Lung (tissue), 11 donors: ENCODE measurements at regions not wholly inside any gene's neighbourhood (a gene's known extent, or its start where the extent isn't known, plus 50 kb on each side); places are given as distances from the start of the nearest gene placed in this dataset.
A peak's percentile ranks its signal among the peaks of the same experiment; 100 is the strongest.

ENCODE experiments used
- ATAC-seq: fragments of 200-7000 bp; cut with Tn5 transposase; one replicate; pipeline ENCODE4 v1.9.1; 2020; ENCODE audit warnings: moderate number of reproducible peaks; ENCODE audit not compliant: insufficient read depth, low FRiP score
- DNase-seq, 3 donors: peaks; one replicate each; pipeline ENCODE4 v3.0.0-alpha.2; 2013 to 2017
- H3K27ac ChIP-seq, 2 donors: one replicate each; pipeline ENCODE4 v1.5.1; 2013; ENCODE audit warnings: mild to moderate bottlenecking in 2 of 2, moderate library complexity in 2 of 2, control low read depth in 1 of 2, inconsistent platforms in 1 of 2, low read depth in 1 of 2, low read length in 1 of 2
- H3K27me3 ChIP-seq, 3 donors: one replicate each; pipeline ENCODE4 v1.5.1; 2013; ENCODE audit warnings: low read length in 2 of 3; ENCODE audit not compliant: control insufficient read depth in 3 of 3, insufficient read depth in 3 of 3
- H3K36me3 ChIP-seq, 4 donors: one replicate each; pipeline ENCODE4 v1.5.1; 2013; ENCODE audit warnings: low read length in 4 of 4, mild to moderate bottlenecking in 1 of 4, moderate library complexity in 1 of 4; ENCODE audit not compliant: control insufficient read depth in 4 of 4, insufficient read depth in 4 of 4
- H3K4me1 ChIP-seq, 5 donors: one replicate each; pipeline ENCODE4 v1.5.1; 2013; ENCODE audit warnings: low read length in 5 of 5, mild to moderate bottlenecking in 2 of 5, moderate library complexity in 1 of 5; ENCODE audit not compliant: control insufficient read depth in 5 of 5, insufficient read depth in 5 of 5
- H3K4me3 ChIP-seq: one replicate; pipeline ENCODE4 v1.5.1; 2013; ENCODE audit warnings: mild to moderate bottlenecking, control low read depth, moderate library complexity
- H3K9ac ChIP-seq, 2 donors: one replicate each; pipeline ENCODE4 v1.5.1; 2013; ENCODE audit warnings: low read length in 2 of 2, control low read depth in 1 of 2; ENCODE audit not compliant: insufficient read depth in 1 of 2
- H3K9me3 ChIP-seq, 4 donors: one replicate each; pipeline ENCODE4 v1.5.1; 2013; ENCODE audit warnings: low read length in 3 of 4, mild to moderate bottlenecking in 1 of 4, moderate library complexity in 1 of 4; ENCODE audit not compliant: control insufficient read depth in 4 of 4, insufficient read depth in 3 of 4
- CTCF ChIP-seq: IDR thresholded peaks from 2 replicates; pipeline ENCODE4 v1.5.1; 2012; ENCODE audit warnings: mild to moderate bottlenecking; ENCODE audit errors: control extremely low read depth, extremely low read depth
- WGBS, 2 donors: extraction: QIAGEN DNeasy Blood & Tissue Kit; methylation state at CpG; one replicate each; pipeline ENCODE4 v1.1.7; 2013; 5-methylcytosine and 5-hydroxymethylcytosine counted together
- donor health status: control.
- donor health status: control.
- donor health status: Bipolar disorder and iron deficiency.
- donor health status: healthy.
- donor health status: DM: yes; HTN: yes; CAD: no.

- no peak overlapping the region for H3K27ac ChIP-seq
- no peak overlapping the region for H3K4me3 ChIP-seq
- H3K27me3 ChIP-seq, result no peaks in the 10 kb centered on the region
- H3K36me3 ChIP-seq, result no peaks in the 10 kb centered on the region
- no peaks in the 10 kb centered on the region for H3K9me3 ChIP-seq
- no peak for TF ChIP-seq CTCF
- 62 to 74% methylated on average over 4 of the region's 4 CpGs for WGBS, 2 donors
- DNase-seq (peak; percentile 46 to 90 (median 88)), ATAC-seq (no peak)
- peaks cover 0 to 18% (median 0%) of the 10 kb centered on the region in 5 donors for H3K4me1 ChIP-seq
- no peak overlapping the region for H3K9ac ChIP-seq
Measured at GRCh38 chr14:58882577-58883018, 244.8 kb downstream of the DACT1 start.

GRCh38 chr14:58884442-58884841 is 246.7 kb downstream of the DACT1 start:
- 82 to 91% methylated on average over 2 of the region's 2 CpGs for WGBS, 2 donors
- H3K9me3 ChIP-seq, result no peaks in the 10 kb centered on the region
- no peaks in the 10 kb centered on the region for H3K27me3 ChIP-seq
- H3K36me3 ChIP-seq, result no peaks in the 10 kb centered on the region
- H3K4me3 ChIP-seq, result no peak overlapping the region
- H3K4me1 ChIP-seq, result peaks cover 0 to 10% (median 0%) of the 10 kb centered on the region in 5 donors
- DNase-seq, result no peak
- TF ChIP-seq CTCF, result no peak
- H3K27ac ChIP-seq, result no peak overlapping the region
- ATAC-seq, result no peak
- no peak overlapping the region for H3K9ac ChIP-seq

GRCh38 chr14:58887931-58888330 is 250.2 kb downstream of the DACT1 start:
- no peak for TF ChIP-seq CTCF
- 89 to 92% methylated on average over 2 of the region's 2 CpGs for WGBS, 2 donors
- H3K4me3 ChIP-seq, result no peak overlapping the region
- no peak for ATAC-seq
- H3K4me1 ChIP-seq, result peaks cover 0 to 4% (median 0%) of the 10 kb centered on the region in 5 donors
- no peaks in the 10 kb centered on the region for H3K27me3 ChIP-seq
- no peak overlapping the region for H3K9ac ChIP-seq
- no peaks in the 10 kb centered on the region for H3K36me3 ChIP-seq
- DNase-seq, result no peak
- no peak overlapping the region for H3K27ac ChIP-seq
- H3K9me3 ChIP-seq, result no peaks in the 10 kb centered on the region

GRCh38 chr14:58898655-58899316 is 261.0 kb downstream of the DACT1 start:
- Histone ChIP-seq H3K9me3 (no peaks in the 10 kb centered on the region), H3K9ac (no peak overlapping the region), H3K27ac (no peak overlapping the region), H3K4me1 (no peaks in the 10 kb centered on the region), H3K36me3 (no peaks in the 10 kb centered on the region), H3K4me3 (no peak overlapping the region), H3K27me3 (no peaks in the 10 kb centered on the region)
- no peak for DNase-seq
- TF ChIP-seq CTCF, result no peak
- peak; percentile 48 for ATAC-seq
- 63 to 74% methylated on average over 4 of the region's 4 CpGs for WGBS, 2 donors
